C4-2B (cell line): ENCODE measurements at regions not wholly inside any gene's neighbourhood (a gene's known extent, or its start where the extent isn't known, plus 50 kb on each side); places are given as distances from the start of the nearest gene placed in this dataset.

Source experiments
- ZFX ChIP-seq: fragments of 450-650 bp; IDR thresholded peaks from 2 replicates; pipeline ENCODE4 v1.6.1; 2017
- TF ChIP-seq, protein P1 (sequence below): fragments of 450-650 bp; conservative IDR thresholded peaks from 2 replicates; pipeline ENCODE4 v1.5.1; 2017; ENCODE audit warnings: mild to moderate bottlenecking

- TF ChIP-seq, protein P1, sequence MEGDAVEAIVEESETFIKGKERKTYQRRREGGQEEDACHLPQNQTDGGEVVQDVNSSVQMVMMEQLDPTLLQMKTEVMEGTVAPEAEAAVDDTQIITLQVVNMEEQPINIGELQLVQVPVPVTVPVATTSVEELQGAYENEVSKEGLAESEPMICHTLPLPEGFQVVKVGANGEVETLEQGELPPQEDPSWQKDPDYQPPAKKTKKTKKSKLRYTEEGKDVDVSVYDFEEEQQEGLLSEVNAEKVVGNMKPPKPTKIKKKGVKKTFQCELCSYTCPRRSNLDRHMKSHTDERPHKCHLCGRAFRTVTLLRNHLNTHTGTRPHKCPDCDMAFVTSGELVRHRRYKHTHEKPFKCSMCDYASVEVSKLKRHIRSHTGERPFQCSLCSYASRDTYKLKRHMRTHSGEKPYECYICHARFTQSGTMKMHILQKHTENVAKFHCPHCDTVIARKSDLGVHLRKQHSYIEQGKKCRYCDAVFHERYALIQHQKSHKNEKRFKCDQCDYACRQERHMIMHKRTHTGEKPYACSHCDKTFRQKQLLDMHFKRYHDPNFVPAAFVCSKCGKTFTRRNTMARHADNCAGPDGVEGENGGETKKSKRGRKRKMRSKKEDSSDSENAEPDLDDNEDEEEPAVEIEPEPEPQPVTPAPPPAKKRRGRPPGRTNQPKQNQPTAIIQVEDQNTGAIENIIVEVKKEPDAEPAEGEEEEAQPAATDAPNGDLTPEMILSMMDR: no peak
- TF ChIP-seq ZFX: no peak
Observed at GRCh38 chr7:42625421-42625820, 286.4 kb downstream of the C7orf25 start.
